ENCODE measurements at regions not wholly inside any gene's neighbourhood (a gene's known extent, or its start where the extent isn't known, plus 50 kb on each side); places are given as distances from the start of the nearest gene placed in this dataset.

DNA sequence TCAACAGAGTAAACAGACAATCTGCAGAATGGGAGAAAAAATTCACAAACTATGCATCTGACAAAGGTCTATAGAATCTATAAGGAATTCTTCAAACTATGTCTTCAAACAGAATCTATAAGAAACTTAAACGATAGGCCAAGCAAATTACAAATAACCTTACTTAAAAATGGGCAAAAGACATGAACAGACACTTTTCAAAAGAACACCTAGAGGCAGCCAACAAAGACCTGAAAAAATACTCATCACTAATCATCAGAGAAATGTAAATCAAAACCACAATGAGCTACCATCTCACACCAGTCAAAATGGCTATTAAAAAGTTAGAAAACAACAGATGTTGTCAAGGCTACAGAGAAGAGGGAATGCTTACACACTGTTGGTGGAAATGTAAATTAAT lies 81.3 kb downstream of the ID4 start:
- TF ChIP-seq, protein P1, sequence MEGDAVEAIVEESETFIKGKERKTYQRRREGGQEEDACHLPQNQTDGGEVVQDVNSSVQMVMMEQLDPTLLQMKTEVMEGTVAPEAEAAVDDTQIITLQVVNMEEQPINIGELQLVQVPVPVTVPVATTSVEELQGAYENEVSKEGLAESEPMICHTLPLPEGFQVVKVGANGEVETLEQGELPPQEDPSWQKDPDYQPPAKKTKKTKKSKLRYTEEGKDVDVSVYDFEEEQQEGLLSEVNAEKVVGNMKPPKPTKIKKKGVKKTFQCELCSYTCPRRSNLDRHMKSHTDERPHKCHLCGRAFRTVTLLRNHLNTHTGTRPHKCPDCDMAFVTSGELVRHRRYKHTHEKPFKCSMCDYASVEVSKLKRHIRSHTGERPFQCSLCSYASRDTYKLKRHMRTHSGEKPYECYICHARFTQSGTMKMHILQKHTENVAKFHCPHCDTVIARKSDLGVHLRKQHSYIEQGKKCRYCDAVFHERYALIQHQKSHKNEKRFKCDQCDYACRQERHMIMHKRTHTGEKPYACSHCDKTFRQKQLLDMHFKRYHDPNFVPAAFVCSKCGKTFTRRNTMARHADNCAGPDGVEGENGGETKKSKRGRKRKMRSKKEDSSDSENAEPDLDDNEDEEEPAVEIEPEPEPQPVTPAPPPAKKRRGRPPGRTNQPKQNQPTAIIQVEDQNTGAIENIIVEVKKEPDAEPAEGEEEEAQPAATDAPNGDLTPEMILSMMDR (IDR thresholded peaks at IDR 0.05) = no peak
- no peak for TF ChIP-seq POLR2A (IDR thresholded peaks at IDR 0.05)
- TF ChIP-seq POLR2AphosphoS5 (IDR thresholded peaks at IDR 0.05) = no peak
- no peak for TF ChIP-seq EP300 (IDR thresholded peaks at IDR 0.05; ENCODE audit: low read depth)
